ENCODE measurements at regions not wholly inside any gene's neighbourhood (a gene's known extent, or its start where the extent isn't known, plus 50 kb on each side); places are given as distances from the start of the nearest gene placed in this dataset.
"Not testable (repeated sequence)": the region's sequence is repeated elsewhere in the genome, so short reads cannot be mapped to it uniquely, and the experiment has no call there.

- Mint-ChIP-seq H3K4me1 (no peaks in the 10 kb centered on the region), H3K9me3 (peaks cover 3% of the 10 kb centered on the region), H3K27ac (no peak overlapping the region), H3K4me3 (no peak overlapping the region), H3K27me3 (no peaks in the 10 kb centered on the region), H3K36me3 (no peaks in the 10 kb centered on the region)
- DNase-seq (ENCODE audit: low spot score in 2 of 2) (no peak), ATAC-seq (ENCODE audit: low read depth) (no peak)
Measured at GRCh38 chr4:167986044-167986443, 106.3 kb upstream of the ANXA10 start.

- Mint-ChIP-seq H3K36me3 (no peaks in the 10 kb centered on the region), H3K27ac (no peak overlapping the region), H3K27me3 (no peaks in the 10 kb centered on the region), H3K4me1 (no peaks in the 10 kb centered on the region), H3K9me3 (no peaks in the 10 kb centered on the region), H3K4me3 (no peak overlapping the region)
- DNase-seq (ENCODE audit: low spot score in 2 of 2) (no peak), ATAC-seq (ENCODE audit: low read depth) (no peak)
Measured at GRCh38 chr4:167987285-167987684, 105.1 kb upstream of the ANXA10 start.

GRCh38 chr4:167989815-167990214, 102.5 kb upstream of the ANXA10 start:
- Mint-ChIP-seq H3K27me3 (no peaks in the 10 kb centered on the region), H3K9me3 (no peaks in the 10 kb centered on the region), H3K27ac (no peak overlapping the region), H3K4me1 (no peaks in the 10 kb centered on the region), H3K4me3 (no peak overlapping the region), H3K36me3 (no peaks in the 10 kb centered on the region)
- DNase-seq (ENCODE audit: low spot score in 2 of 2) (no peak), ATAC-seq (ENCODE audit: low read depth) (no peak)

- DNase-seq (ENCODE audit: low spot score in 2 of 2); H3K4me3 Mint-ChIP-seq; H3K27ac Mint-ChIP-seq; H3K36me3 Mint-ChIP-seq; ATAC-seq (ENCODE audit: low read depth); H3K27me3 Mint-ChIP-seq; H3K9me3 Mint-ChIP-seq; H3K4me1 Mint-ChIP-seq: not testable (repeated sequence)
Measured at GRCh38 chr4:168008112-168008511, 84.2 kb upstream of the ANXA10 start.

GRCh38 chr4:168019019-168019651, 73.2 kb upstream of the ANXA10 start:
- ATAC-seq (ENCODE audit: low read depth) (no peak), DNase-seq (ENCODE audit: low spot score in 2 of 2) (no peak)
- Mint-ChIP-seq H3K4me3 (no peak overlapping the region), H3K27ac (no peak overlapping the region), H3K27me3 (no peaks in the 10 kb centered on the region), H3K36me3 (no peaks in the 10 kb centered on the region), H3K9me3 (peaks cover 14% of the 10 kb centered on the region), H3K4me1 (no peaks in the 10 kb centered on the region)

GRCh38 chr4:168019921-168020320, 72.4 kb upstream of the ANXA10 start:
- DNase-seq (ENCODE audit: low spot score in 2 of 2) (no peak), ATAC-seq (ENCODE audit: low read depth) (no peak)
- Mint-ChIP-seq H3K27ac (no peak overlapping the region), H3K4me3 (no peak overlapping the region), H3K4me1 (no peaks in the 10 kb centered on the region), H3K27me3 (no peaks in the 10 kb centered on the region), H3K36me3 (no peaks in the 10 kb centered on the region), H3K9me3 (peaks cover 13% of the 10 kb centered on the region)

- H3K27ac Mint-ChIP-seq = no peak overlapping the region
- ATAC-seq (ENCODE audit: low read depth) (no peak), DNase-seq (ENCODE audit: low spot score in 2 of 2) (no peak)
- H3K4me1 Mint-ChIP-seq = no peaks in the 10 kb centered on the region
- no peaks in the 10 kb centered on the region for H3K27me3 Mint-ChIP-seq
- peaks cover 10% of the 10 kb centered on the region for H3K9me3 Mint-ChIP-seq
- no peaks in the 10 kb centered on the region for H3K36me3 Mint-ChIP-seq
- H3K4me3 Mint-ChIP-seq = no peak overlapping the region
Measured at GRCh38 chr4:168021666-168022065, 70.7 kb upstream of the ANXA10 start.

- Mint-ChIP-seq H3K9me3 (peaks cover 1% of the 10 kb centered on the region), H3K36me3 (no peaks in the 10 kb centered on the region), H3K4me1 (no peaks in the 10 kb centered on the region), H3K27me3 (no peaks in the 10 kb centered on the region), H3K27ac (no peak overlapping the region), H3K4me3 (no peak overlapping the region)
- ATAC-seq (ENCODE audit: low read depth) (no peak), DNase-seq (ENCODE audit: low spot score in 2 of 2) (no peak)
Measured at GRCh38 chr4:168028568-168028967, 63.8 kb upstream of the ANXA10 start.

GRCh38 chr4:168028970-168029597, 63.3 kb upstream of the ANXA10 start:
- H3K4me3 Mint-ChIP-seq = no peak overlapping the region
- no peak overlapping the region for H3K27ac Mint-ChIP-seq
- no peaks in the 10 kb centered on the region for H3K27me3 Mint-ChIP-seq
- ATAC-seq (ENCODE audit: low read depth) (no peak), DNase-seq (ENCODE audit: low spot score in 2 of 2) (no peak)
- H3K4me1 Mint-ChIP-seq = no peaks in the 10 kb centered on the region
- H3K36me3 Mint-ChIP-seq = no peaks in the 10 kb centered on the region
- peaks cover 1% of the 10 kb centered on the region for H3K9me3 Mint-ChIP-seq

GRCh38 chr4:168037676-168038075, 54.7 kb upstream of the ANXA10 start:
- no peaks in the 10 kb centered on the region for H3K4me1 Mint-ChIP-seq
- DNase-seq (ENCODE audit: low spot score in 2 of 2) = no peak

GRCh38 chr4:168039593-168039992, 52.7 kb upstream of the ANXA10 start:
- Mint-ChIP-seq H3K27ac (no peak overlapping the region), H3K4me1 (no peaks in the 10 kb centered on the region), H3K27me3 (no peaks in the 10 kb centered on the region), H3K4me3 (no peak overlapping the region), H3K36me3 (no peaks in the 10 kb centered on the region), H3K9me3 (no peaks in the 10 kb centered on the region)
- ATAC-seq (ENCODE audit: low read depth) (no peak), DNase-seq (ENCODE audit: low spot score in 2 of 2) (no peak)

More at GRCh38 chr4:168037676-168038075, 54.7 kb upstream of the ANXA10 start:
- Mint-ChIP-seq H3K36me3 (no peaks in the 10 kb centered on the region), H3K4me3 (no peak overlapping the region), H3K9me3 (no peaks in the 10 kb centered on the region), H3K27me3 (no peaks in the 10 kb centered on the region), H3K27ac (no peak overlapping the region)
- no peak for ATAC-seq (ENCODE audit: low read depth)
